ENCODE measurements at regions not wholly inside any gene's neighbourhood (a gene's known extent, or its start where the extent isn't known, plus 50 kb on each side); places are given as distances from the start of the nearest gene placed in this dataset.

GRCh38 chr12:67909091-67909531 lies 80.1 kb upstream of the IFNG-AS1 start:
- no peak for DNase-seq (ENCODE audit: low read depth in 2 of 2)

GRCh38 chr12:67909681-67910080 lies 79.6 kb upstream of the IFNG-AS1 start:
- DNase-seq (ENCODE audit: low read depth in 2 of 2) = no peak

GRCh38 chr12:67910360-67911274 lies 78.6 kb upstream of the IFNG-AS1 start:
- no peak for DNase-seq (ENCODE audit: low read depth in 2 of 2)

- no peak for DNase-seq (ENCODE audit: low read depth in 2 of 2)
Measured at GRCh38 chr12:67911275-67911600, 78.0 kb upstream of the IFNG-AS1 start.

- DNase-seq (ENCODE audit: low read depth in 2 of 2) = no peak
Measured at GRCh38 chr12:67911789-67912188, 77.5 kb upstream of the IFNG-AS1 start.

GRCh38 chr12:67915335-67915851 lies 73.9 kb upstream of the IFNG-AS1 start:
- no peak for DNase-seq (ENCODE audit: low read depth in 2 of 2)

- DNase-seq (ENCODE audit: low read depth in 2 of 2) = no peak
Measured at GRCh38 chr12:67916266-67916970, 72.8 kb upstream of the IFNG-AS1 start.

GRCh38 chr12:67917811-67918210 lies 71.4 kb upstream of the IFNG-AS1 start:
- no peak for DNase-seq (ENCODE audit: low read depth in 2 of 2)

GRCh38 chr12:67918441-67918840 lies 70.8 kb upstream of the IFNG-AS1 start:
- no peak for DNase-seq (ENCODE audit: low read depth in 2 of 2)

GRCh38 chr12:67919406-67919805 lies 69.8 kb upstream of the IFNG-AS1 start:
- DNase-seq (ENCODE audit: low read depth in 2 of 2) = no peak

GRCh38 chr12:67920413-67920812 lies 68.8 kb upstream of the IFNG-AS1 start:
- no peak for DNase-seq (ENCODE audit: low read depth in 2 of 2)

- DNase-seq (ENCODE audit: low read depth in 2 of 2) = no peak
Measured at GRCh38 chr12:67921286-67921685, 68.0 kb upstream of the IFNG-AS1 start.

GRCh38 chr12:67922245-67922644 lies 67.0 kb upstream of the IFNG-AS1 start:
- no peak for DNase-seq (ENCODE audit: low read depth in 2 of 2)

GRCh38 chr12:67925077-67925476 lies 64.2 kb upstream of the IFNG-AS1 start:
- no peak for DNase-seq (ENCODE audit: low read depth in 2 of 2)

- DNase-seq (ENCODE audit: low read depth in 2 of 2) = no peak
Measured at GRCh38 chr12:67925552-67925951, 63.7 kb upstream of the IFNG-AS1 start.

GRCh38 chr12:67926063-67926462 lies 63.2 kb upstream of the IFNG-AS1 start:
- DNase-seq (ENCODE audit: low read depth in 2 of 2) = no peak

- DNase-seq (ENCODE audit: low read depth in 2 of 2) = no peak
Measured at GRCh38 chr12:67927324-67927723, 61.9 kb upstream of the IFNG-AS1 start.

GRCh38 chr12:67927815-67928214 lies 61.4 kb upstream of the IFNG-AS1 start:
- DNase-seq (ENCODE audit: low read depth in 2 of 2) = no peak

GRCh38 chr12:67928621-67929383 lies 60.4 kb upstream of the IFNG-AS1 start:
- no peak for DNase-seq (ENCODE audit: low read depth in 2 of 2)

GRCh38 chr12:67929384-67929772 lies 59.9 kb upstream of the IFNG-AS1 start:
- no peak for DNase-seq (ENCODE audit: low read depth in 2 of 2)

- no peak for DNase-seq (ENCODE audit: low read depth in 2 of 2)
Measured at GRCh38 chr12:67937822-67938221, 51.4 kb upstream of the IFNG-AS1 start.

All from stimulated activated CD8-positive, alpha-beta memory T cell treated with anti-CD3 and anti-CD28 coated beads, Interleukin-15, amount 100 ng/mL, for 48 hours (primary cell).